IPS DF 19.7 (cell line): ENCODE measurements at regions not wholly inside any gene's neighbourhood (a gene's known extent, or its start where the extent isn't known, plus 50 kb on each side); places are given as distances from the start of the nearest gene placed in this dataset.

Source experiments
- DNase-seq: peaks from one replicate; pipeline ENCODE4 v3.0.0-alpha.2; 2013; ENCODE audit warnings: low read depth, low spot score

GRCh38 chr10:129099486-129099885 lies 367.6 kb upstream of the MGMT start:
- DNase-seq, result no peak

GRCh38 chr10:129099992-129100391 lies 367.0 kb upstream of the MGMT start:
- no peak for DNase-seq

GRCh38 chr10:129101232-129101980 lies 365.6 kb upstream of the MGMT start:
- no peak for DNase-seq

- no peak for DNase-seq
Observed at GRCh38 chr10:129102906-129103693, 363.9 kb upstream of the MGMT start.

GRCh38 chr10:129104266-129105045 lies 362.6 kb upstream of the MGMT start:
- DNase-seq, result no peak

- no peak for DNase-seq
Observed at GRCh38 chr10:129105266-129105665, 361.8 kb upstream of the MGMT start.

GRCh38 chr10:129106314-129106713 lies 360.7 kb upstream of the MGMT start:
- DNase-seq, result no peak

- no peak for DNase-seq
Observed at GRCh38 chr10:129107525-129107924, 359.5 kb upstream of the MGMT start.

GRCh38 chr10:129108378-129108777 lies 358.7 kb upstream of the MGMT start:
- no peak for DNase-seq

- DNase-seq, result no peak
Observed at GRCh38 chr10:129108994-129109393, 358.0 kb upstream of the MGMT start.

- DNase-seq, result no peak
Observed at GRCh38 chr10:129110780-129111179, 356.3 kb upstream of the MGMT start.

GRCh38 chr10:129111922-129112321 lies 355.1 kb upstream of the MGMT start:
- DNase-seq, result no peak

- no peak for DNase-seq
Observed at GRCh38 chr10:129114588-129114987, 352.5 kb upstream of the MGMT start.

- DNase-seq, result no peak
Observed at GRCh38 chr10:129116371-129116770, 350.7 kb upstream of the MGMT start.

- no peak for DNase-seq
Observed at GRCh38 chr10:129120441-129120840, 346.6 kb upstream of the MGMT start.

GRCh38 chr10:129122846-129123245 lies 344.2 kb upstream of the MGMT start:
- DNase-seq, result no peak

GRCh38 chr10:129123428-129123827 lies 343.6 kb upstream of the MGMT start:
- DNase-seq, result no peak

GRCh38 chr10:129126982-129127381 lies 340.1 kb upstream of the MGMT start:
- DNase-seq, result no peak

- DNase-seq, result no peak
Observed at GRCh38 chr10:129131457-129132132, 335.4 kb upstream of the MGMT start.

- DNase-seq, result no peak
Observed at GRCh38 chr10:129133856-129134255, 333.2 kb upstream of the MGMT start.

GRCh38 chr10:129134371-129134770 lies 332.7 kb upstream of the MGMT start:
- DNase-seq, result no peak

GRCh38 chr10:129135624-129136023 lies 331.4 kb upstream of the MGMT start:
- no peak for DNase-seq
